GDM1 (cell line): ENCODE measurements at regions not wholly inside any gene's neighbourhood (a gene's known extent, or its start where the extent isn't known, plus 50 kb on each side); places are given as distances from the start of the nearest gene placed in this dataset.
"Not testable (repeated sequence)": the region's sequence is repeated elsewhere in the genome, so short reads cannot be mapped to it uniquely, and the experiment has no call there.

Experiments
- DNase-seq: peaks from one replicate; lab custom pipeline; 2025; lab: John Stamatoyannopoulos, UW

GRCh38 chr6:49097664-49098063, 365.4 kb downstream of the MMUT start:
- DNase-seq = not testable (repeated sequence)

GRCh38 chr6:49097116-49097515, 365.9 kb downstream of the MMUT start:
- no peak for DNase-seq

- no peak for DNase-seq
These were observed 374.4 kb downstream of the MMUT start for GRCh38 chr6:49088631-49089030.

- no peak for DNase-seq
These were observed 375.7 kb downstream of the MMUT start for GRCh38 chr6:49087369-49087768.

- DNase-seq = no peak
These were observed 380.4 kb downstream of the MMUT start for GRCh38 chr6:49082611-49083010.

- no peak for DNase-seq
These were observed 390.0 kb downstream of the MMUT start for GRCh38 chr6:49072885-49073620.

GRCh38 chr6:49072146-49072545, 390.9 kb downstream of the MMUT start:
- DNase-seq = no peak

- no peak for DNase-seq
These were observed 392.6 kb downstream of the MMUT start for GRCh38 chr6:49070411-49070810.

GRCh38 chr6:49054311-49054710, 408.7 kb downstream of the MMUT start:
- DNase-seq = no peak

GRCh38 chr6:49052901-49053300, 410.2 kb downstream of the MMUT start:
- no peak for DNase-seq

- DNase-seq = no peak
These were observed 411.8 kb downstream of the MMUT start for GRCh38 chr6:49051281-49051680.

GRCh38 chr6:49050584-49050983, 412.5 kb downstream of the MMUT start:
- DNase-seq = no peak

- DNase-seq = no peak
These were observed 424.7 kb downstream of the MMUT start for GRCh38 chr6:49038294-49038822.

- DNase-seq = no peak
These were observed 432.6 kb downstream of the MMUT start for GRCh38 chr6:49030251-49031020.

GRCh38 chr6:49027644-49028043, 435.4 kb downstream of the MMUT start:
- DNase-seq = no peak

- DNase-seq = no peak
These were observed 437.5 kb downstream of the MMUT start for GRCh38 chr6:49025273-49026240.

GRCh38 chr6:49004801-49005200, 458.3 kb downstream of the MMUT start:
- no peak for DNase-seq

- DNase-seq = no peak
These were observed 459.7 kb downstream of the MMUT start for GRCh38 chr6:49003348-49003747.

- no peak for DNase-seq
These were observed 461.1 kb downstream of the MMUT start for GRCh38 chr6:49001856-49002541.

- no peak for DNase-seq
These were observed 464.5 kb downstream of the MMUT start for GRCh38 chr6:48998574-48998973.

GRCh38 chr6:48996461-48997119, 466.5 kb downstream of the MMUT start:
- no peak for DNase-seq
